HG03442 (cell line): ENCODE measurements at regions not wholly inside any gene's neighbourhood (a gene's known extent, or its start where the extent isn't known, plus 50 kb on each side); places are given as distances from the start of the nearest gene placed in this dataset.
"Not testable (repeated sequence)": the region's sequence is repeated elsewhere in the genome, so short reads cannot be mapped to it uniquely, and the experiment has no call there.

Experiments
- ATAC-seq: cut with Tn5 transposase; IDR thresholded peaks from one replicate; pipeline ENCODE4 v1.9.1; 2021; ENCODE audit warnings: mild to moderate bottlenecking, moderate library complexity; ENCODE audit not compliant: unreplicated experiment

DNA sequence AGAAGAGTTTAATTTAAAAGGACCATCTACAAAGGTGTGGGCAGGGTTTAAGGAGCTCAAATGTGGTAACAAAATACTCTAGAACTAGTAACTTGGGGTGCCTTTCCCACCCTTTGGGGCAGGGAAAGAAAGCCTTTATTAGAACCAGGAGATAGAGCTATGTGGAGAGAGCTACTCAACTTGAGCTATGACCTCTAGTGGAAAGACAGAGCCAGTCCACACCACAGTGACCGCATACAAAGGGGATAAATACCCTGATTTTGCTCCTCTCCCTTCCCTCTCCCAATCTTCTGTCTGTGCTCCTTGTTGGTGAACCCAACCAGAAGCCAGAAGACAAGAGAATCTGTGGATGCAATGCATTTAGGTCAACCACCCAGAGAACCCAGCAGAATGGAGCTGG lies 54.4 kb upstream of the JAK1 start:
- ATAC-seq: no peak

GRCh38 chr1:65021795-65022194 lies 55.4 kb upstream of the JAK1 start:
- no peak for ATAC-seq

- no peak for ATAC-seq
These were observed 55.9 kb upstream of the JAK1 start for GRCh38 chr1:65022216-65022615.

DNA sequence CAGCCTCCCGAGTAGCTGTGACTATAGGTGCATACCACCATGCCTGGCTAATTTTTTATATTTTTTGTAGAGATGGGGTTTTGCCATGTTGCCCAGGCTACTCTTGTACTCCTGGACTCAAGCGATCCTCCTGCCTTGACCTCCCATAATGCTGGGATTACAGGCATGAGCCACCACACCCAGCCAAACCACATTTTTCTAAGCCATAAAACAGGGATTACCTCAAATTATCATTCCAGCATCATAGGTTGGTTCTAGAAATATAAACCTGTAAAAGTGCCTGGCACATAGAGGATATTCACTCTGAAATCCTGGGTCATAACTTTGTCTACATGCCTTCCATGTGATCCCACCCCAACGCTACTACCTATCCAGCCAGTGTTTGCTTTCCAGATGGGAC lies 59.4 kb upstream of the JAK1 start:
- ATAC-seq: no peak

DNA sequence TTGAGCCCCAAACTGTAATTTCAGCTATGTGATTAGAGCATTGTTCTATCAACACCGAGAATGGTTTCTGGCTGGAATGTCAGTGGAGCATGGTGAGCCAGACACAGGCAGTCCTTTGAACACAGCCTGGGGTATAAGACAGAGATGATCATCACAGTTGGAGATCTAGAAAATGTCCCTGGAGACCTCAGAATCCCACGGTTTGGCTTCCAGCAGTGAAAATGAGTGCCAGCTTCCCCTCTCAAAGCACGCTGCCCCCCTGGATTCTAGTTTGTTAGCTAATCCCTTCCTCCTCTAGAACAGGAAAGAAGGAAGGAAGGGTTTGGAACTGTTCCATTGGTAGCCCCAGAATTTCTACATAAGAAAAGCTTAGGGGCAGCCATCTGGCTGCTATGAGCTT lies 59.9 kb upstream of the JAK1 start:
- no peak for ATAC-seq

- ATAC-seq: no peak
These were observed 61.5 kb upstream of the JAK1 start for GRCh38 chr1:65027666-65028358.

DNA sequence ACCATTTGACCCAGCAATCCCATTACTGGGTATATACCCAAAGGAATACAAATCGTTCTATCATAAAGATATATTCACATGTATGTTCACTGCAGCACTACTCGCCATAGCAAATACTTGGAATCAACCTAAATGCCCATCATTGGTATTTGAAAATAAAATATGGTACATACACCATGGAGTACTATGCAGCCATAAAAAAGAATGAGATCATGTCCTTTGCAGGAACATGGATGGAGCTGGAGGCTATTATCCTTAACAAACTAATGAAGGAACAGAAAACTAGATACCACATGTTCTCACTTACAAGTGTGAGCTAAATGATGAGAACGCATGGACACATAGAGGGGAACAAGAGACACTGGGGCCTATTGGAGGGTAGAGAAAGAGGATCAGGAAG lies 63.1 kb upstream of the JAK1 start:
- not testable (repeated sequence) for ATAC-seq

GRCh38 chr1:65034879-65035278 lies 68.5 kb upstream of the JAK1 start:
- not testable (repeated sequence) for ATAC-seq

DNA sequence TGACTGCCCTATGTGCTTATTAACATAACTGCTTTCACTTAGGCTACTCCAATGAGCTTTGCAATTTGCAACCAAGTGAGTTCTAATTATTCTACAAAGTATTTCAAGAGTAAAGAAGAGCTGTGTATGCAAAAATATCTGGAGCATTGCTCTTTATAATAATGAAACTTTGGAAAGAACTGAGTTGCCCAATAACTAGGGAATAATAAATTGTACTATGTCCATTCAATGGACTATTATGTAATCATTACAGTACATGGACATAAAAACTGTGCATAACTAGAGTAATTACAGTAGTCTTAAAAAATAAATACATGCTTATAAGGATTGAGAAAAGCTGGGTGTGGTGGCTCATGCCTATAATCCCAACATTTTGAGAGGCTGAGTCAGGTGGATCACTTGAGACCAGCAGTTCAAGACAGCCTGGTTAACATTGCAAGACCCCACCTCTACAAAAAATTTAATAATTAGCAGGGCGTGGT lies 70.3 kb upstream of the JAK1 start:
- no peak for ATAC-seq

DNA sequence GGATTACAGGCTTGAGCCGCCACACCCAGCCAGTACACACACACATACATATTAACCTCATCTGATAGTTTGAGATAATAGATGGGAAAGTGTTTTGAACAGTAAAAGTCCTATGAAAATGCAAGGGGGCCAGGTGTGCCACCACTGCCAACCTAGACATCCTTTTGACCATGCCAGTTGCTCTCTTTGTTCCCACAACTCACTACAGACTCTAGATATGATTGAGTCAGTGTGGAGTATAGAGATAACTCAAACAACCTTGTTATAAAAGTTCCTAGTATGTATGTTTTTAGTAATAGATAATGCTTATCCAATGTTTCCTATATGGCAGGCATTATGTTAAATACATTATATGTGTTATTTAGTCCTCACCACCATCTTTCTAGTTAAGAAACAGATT lies 72.7 kb upstream of the JAK1 start:
- ATAC-seq: no peak

GRCh38 chr1:65039508-65039907 lies 73.2 kb upstream of the JAK1 start:
- no peak for ATAC-seq

- ATAC-seq: no peak
These were observed 76.1 kb upstream of the JAK1 start for GRCh38 chr1:65042467-65042866.

GRCh38 chr1:65044411-65044810 lies 78.1 kb upstream of the JAK1 start:
- no peak for ATAC-seq

DNA sequence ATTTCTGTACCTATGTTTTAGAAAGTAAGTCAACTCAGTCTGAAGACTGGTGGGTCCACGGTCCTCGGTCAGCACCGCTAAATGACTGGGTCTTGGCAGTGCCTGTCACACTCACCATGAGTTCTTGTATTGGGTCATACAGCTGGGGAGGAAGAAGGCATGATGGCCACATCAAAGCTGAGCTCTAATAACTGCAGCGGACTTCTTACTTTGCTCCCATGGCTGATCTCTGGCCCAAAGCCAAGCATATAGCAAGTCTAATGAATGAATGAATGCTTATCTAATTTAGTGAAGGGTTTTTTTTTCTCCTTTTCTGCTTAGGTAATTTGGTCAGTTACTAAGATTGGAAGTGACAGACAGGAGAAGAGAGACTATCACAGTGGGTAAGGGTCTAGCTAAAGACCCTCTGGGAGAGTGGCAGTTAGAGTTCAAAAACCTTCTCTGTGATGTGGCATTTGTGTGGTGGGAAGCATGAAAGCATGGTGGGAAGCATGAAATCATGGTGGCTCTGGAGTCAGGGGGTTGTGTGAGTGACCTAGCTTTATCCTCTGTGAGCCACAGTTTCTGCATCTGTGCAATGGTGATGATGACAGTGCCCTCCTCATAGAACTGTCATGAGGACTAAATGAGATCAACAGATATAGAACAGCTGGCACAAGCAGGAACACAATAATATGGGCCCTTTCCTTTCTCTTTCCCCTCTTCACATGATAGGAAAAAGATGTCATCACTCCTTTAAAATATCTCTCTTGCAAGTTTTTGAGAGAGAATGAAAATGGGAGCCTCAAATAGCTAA lies 78.9 kb upstream of the JAK1 start:
- ATAC-seq: no peak

DNA sequence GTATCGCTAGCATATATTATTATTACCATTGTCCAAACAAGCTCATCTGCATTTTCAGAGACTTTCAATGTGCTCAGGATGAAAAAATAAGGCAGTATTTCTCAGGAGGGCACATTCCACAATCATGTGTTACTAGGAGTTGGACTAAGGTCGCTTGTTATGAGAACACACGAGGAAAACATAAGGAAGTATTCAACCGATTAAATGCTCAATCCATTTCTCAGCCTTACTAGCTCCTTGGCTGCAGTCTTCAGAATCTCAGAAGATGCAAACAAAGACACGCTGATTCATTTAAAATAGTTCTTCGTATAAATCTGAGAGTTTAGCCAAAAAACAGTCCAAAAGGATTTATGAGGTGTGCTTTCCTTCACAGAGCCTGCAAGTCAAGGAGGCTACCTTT lies 82.0 kb upstream of the JAK1 start:
- no peak for ATAC-seq

- no peak for ATAC-seq
These were observed 83.8 kb upstream of the JAK1 start for GRCh38 chr1:65049941-65050713.

GRCh38 chr1:65050735-65051134 lies 84.4 kb upstream of the JAK1 start:
- no peak for ATAC-seq

GRCh38 chr1:65054481-65054880 lies 88.1 kb upstream of the JAK1 start:
- ATAC-seq: no peak

DNA sequence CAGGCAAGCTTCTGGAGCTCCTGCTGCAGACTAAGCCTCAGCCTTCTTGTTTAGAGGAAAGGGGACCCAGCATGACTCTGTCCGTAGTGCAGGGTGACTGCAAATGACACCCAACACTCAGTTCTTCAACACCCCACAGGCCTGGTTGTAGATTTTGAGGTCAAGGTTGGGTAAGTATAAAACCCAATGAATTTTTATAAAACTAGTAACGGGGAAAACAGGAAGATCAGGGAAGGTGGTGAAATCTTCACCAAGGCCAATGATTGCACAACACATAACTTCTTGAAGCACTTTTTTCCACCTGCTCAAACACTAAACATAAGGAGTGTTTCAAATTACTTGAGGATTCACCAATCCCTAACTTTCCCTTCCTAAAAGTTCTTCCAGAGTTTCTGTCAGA lies 89.4 kb upstream of the JAK1 start:
- ATAC-seq: no peak

DNA sequence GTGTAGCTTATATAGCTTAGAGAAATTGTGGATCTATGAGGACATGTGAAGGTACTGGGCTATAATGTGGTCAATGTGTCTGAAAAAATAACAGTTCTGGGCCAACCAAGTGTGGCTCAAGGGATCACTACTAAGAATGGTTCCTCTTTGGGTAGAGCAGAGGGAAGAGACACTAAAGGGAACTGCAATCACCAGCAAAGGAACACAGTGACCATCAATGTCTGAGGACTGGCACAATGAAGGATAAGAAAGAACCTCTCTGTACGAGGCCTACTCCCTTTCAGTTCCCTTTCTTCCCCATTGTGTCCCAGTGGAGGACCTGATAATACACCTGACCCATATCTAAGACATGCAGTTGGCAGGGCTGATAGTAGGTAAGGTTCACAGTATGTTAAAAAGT lies 89.9 kb upstream of the JAK1 start:
- ATAC-seq: no peak

GRCh38 chr1:65056866-65057265 lies 90.5 kb upstream of the JAK1 start:
- ATAC-seq: no peak
